ENCODE measurements at regions not wholly inside any gene's neighbourhood (a gene's known extent, or its start where the extent isn't known, plus 50 kb on each side); places are given as distances from the start of the nearest gene placed in this dataset.
"Not testable (repeated sequence)": the region's sequence is repeated elsewhere in the genome, so short reads cannot be mapped to it uniquely, and the experiment has no call there.

DNA sequence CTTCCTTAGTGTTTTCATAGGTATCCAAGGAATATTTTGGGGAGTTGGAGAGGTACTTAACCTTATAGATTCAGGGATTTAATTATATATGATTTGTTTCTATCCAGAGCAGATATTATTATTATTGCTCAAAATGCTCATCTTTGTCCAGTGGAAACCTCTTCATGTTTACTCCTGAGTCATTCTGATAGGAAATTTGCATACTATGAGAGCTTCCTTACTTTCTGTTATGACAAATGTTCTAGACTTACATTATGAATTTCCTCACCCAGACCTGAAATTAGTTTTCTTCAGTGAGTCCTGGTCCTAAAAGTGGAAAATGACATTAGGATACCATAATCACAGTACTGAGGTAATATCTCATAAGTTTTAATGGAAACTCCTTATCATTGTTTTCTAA, 57.5 kb upstream of the PLPPR5 start:
- TF ChIP-seq, protein P1, sequence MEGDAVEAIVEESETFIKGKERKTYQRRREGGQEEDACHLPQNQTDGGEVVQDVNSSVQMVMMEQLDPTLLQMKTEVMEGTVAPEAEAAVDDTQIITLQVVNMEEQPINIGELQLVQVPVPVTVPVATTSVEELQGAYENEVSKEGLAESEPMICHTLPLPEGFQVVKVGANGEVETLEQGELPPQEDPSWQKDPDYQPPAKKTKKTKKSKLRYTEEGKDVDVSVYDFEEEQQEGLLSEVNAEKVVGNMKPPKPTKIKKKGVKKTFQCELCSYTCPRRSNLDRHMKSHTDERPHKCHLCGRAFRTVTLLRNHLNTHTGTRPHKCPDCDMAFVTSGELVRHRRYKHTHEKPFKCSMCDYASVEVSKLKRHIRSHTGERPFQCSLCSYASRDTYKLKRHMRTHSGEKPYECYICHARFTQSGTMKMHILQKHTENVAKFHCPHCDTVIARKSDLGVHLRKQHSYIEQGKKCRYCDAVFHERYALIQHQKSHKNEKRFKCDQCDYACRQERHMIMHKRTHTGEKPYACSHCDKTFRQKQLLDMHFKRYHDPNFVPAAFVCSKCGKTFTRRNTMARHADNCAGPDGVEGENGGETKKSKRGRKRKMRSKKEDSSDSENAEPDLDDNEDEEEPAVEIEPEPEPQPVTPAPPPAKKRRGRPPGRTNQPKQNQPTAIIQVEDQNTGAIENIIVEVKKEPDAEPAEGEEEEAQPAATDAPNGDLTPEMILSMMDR (IDR thresholded peaks at IDR 0.05; ENCODE audit: insufficient read depth, missing control alignments), result no peak
- DNase-seq (ENCODE audit: insufficient read length, low spot score) (no peak), FAIRE-seq (no peak)

GRCh38 chr1:99069146-99069545, 64.5 kb upstream of the PLPPR5 start:
- FAIRE-seq (no peak), DNase-seq (ENCODE audit: insufficient read length, low spot score) (no peak)
- TF ChIP-seq, protein P1 (IDR thresholded peaks at IDR 0.05; ENCODE audit: insufficient read depth, missing control alignments), result no peak

DNA sequence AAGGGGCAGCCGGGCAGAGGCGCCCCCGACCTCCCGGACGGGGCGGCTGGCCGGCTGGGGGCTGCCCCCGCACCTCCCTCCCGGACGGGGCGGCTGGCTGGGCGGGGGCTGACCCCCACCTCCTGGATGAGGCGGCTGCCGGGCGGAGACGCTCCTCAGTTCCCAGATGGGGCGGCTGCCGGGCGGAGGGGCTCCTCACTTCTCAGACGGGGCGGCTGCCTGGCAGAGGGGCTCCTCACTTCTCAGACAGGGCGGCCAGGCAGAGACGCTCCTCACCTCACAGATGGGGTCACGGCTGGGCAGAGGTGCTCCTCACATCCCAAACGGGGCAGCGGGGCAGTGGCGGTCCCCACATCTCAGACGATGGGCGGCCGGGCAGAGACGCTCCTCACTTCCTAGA, 73.9 kb upstream of the PLPPR5 start:
- not testable (repeated sequence) for DNase-seq (ENCODE audit: insufficient read length, low spot score); FAIRE-seq

DNA sequence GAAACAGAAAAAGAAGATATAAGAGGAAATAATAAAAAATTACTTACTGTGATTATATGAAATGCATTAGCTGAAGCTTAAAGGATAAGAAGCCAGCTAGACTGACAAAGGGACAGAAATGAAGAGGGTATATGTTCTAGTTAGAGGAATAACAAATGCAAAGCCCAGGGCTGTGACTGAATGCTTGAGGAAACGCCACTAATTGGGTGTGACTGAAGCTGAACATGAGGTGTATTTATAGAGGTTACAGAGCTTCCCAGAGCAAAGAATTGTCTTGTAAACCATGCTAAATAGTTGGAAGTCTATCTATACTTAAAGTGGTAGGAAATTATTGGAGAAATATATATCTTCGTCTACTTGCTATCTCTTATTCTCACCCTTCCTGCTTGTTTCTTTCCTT, 77.7 kb upstream of the PLPPR5 start:
- no peak for FAIRE-seq
- no peak for DNase-seq (ENCODE audit: insufficient read length, low spot score)
- TF ChIP-seq, protein P1 (IDR thresholded peaks at IDR 0.05; ENCODE audit: insufficient read depth, missing control alignments), result no peak

GRCh38 chr1:99083338-99083737, 78.7 kb upstream of the PLPPR5 start:
- TF ChIP-seq, protein P1 (IDR thresholded peaks at IDR 0.05; ENCODE audit: insufficient read depth, missing control alignments), result no peak
- FAIRE-seq (no peak), DNase-seq (ENCODE audit: insufficient read length, low spot score) (no peak)

DNA sequence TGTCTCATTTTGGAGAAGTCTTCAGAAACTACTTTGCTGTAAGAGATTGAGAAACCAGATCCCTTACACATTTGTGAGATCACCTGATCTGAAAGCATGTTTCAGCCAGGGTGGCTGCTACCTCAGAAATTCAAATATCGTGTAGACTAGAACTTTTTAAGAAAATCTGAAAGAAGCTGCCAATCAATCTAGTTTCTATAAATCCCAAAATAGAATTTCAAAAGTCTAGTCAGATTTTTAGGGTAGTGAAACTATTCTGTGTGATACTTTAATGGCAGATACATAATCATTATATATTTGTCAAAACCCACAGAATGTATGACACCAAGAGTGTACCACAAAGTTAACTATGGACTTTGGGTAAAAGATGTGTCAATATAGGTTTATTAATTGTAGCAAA, 79.9 kb upstream of the PLPPR5 start:
- DNase-seq (ENCODE audit: insufficient read length, low spot score) (no peak), FAIRE-seq (no peak)
- TF ChIP-seq, protein P1 (IDR thresholded peaks at IDR 0.05; ENCODE audit: insufficient read depth, missing control alignments), result no peak

DNA sequence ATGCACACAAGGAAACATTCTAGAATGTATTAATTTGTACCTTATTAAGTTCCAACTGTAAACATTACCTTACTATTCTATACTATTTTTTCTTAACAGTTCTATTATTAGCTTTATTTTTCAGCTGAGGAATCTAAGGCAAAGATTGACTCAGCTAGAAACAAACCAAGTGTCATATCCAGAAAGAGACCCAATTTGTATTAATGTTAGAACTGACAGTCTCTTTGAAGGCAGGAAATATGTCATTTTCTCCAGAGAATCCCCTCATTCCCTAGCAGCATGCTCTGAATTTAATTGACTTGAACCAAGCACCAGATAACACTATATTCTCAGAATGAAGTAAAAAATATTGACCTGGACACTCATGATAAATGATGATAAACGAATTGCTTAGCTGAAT, 81.4 kb upstream of the PLPPR5 start:
- FAIRE-seq (no peak), DNase-seq (ENCODE audit: insufficient read length, low spot score) (no peak)
- TF ChIP-seq, protein P1 (IDR thresholded peaks at IDR 0.05; ENCODE audit: insufficient read depth, missing control alignments), result no peak

DNA sequence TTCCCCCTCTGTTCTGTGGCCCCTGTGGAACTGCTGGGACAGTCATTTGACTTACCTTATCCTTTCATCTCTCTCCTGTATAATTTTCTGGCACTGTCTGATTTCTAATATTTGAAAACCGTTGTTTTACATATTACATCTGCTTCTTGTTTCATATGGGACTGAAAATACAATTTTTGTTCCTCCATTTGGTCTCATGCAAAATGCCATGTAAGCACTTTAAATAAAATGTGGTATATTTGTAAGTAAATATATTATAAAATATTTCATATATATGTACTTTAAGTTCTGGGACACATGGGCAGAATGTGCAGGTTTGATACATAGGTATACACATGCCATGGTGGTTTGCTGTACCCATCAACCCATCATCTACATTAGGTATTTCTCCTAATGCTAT, 93.9 kb upstream of the PLPPR5 start:
- DNase-seq (ENCODE audit: insufficient read length, low spot score), result no peak
- FAIRE-seq, result no peak
- TF ChIP-seq, protein P1 (IDR thresholded peaks at IDR 0.05; ENCODE audit: insufficient read depth, missing control alignments), result no peak
